NOMO-1 treated with DMSO at 0.1 percent for 48 hours (cell line): ENCODE measurements at regions not wholly inside any gene's neighbourhood (a gene's known extent, or its start where the extent isn't known, plus 50 kb on each side); places are given as distances from the start of the nearest gene placed in this dataset.

ENCODE experiments used
- DNase-seq: peaks from one replicate; lab custom pipeline; 2025; ENCODE audit not compliant: unreplicated experiment; lab: John Stamatoyannopoulos, UW

- DNase-seq = no peak
Observed at GRCh38 chr18:42137693-42138375, 182.8 kb downstream of the PIK3C3 start.

DNA sequence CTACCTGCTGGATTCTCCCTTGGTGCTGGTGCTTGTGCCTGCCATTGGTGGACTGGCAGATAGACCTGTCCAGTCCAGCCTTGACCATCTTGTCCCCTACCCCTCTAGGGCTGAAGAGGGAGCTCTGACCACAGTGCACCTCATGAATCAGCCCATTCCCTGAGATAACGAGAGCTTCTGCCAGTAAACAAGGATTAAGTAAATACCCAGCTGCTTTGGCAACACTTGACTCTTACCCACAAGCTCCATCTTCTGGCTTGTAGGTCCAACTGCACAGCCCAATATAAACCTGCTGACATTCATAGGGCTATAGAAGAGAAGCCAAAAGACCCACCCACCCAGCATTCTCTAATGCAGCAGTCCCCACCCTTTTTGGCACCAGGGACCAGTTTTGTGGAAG is 186.4 kb downstream of the PIK3C3 start:
- no peak for DNase-seq

GRCh38 chr18:42155024-42155423 is 200.0 kb downstream of the PIK3C3 start:
- DNase-seq = no peak

DNA sequence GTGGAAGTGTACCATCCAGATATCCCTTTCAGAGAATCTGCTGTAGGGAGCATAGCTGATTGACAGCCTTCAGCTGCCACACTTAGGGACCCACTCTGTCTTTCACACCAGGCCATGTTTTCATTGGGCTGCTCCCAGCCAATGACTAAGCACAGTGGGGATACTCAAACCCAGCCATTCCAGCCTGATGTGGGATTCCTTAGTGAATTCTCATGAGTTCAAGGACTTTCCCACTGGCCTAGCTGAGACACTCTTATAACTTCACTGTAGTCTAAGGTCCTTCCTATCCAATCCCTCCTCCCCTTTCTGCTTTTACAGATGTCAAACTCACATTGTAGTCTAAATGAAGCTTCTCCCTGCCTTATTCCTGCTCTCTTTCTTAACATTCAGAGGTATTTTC is 201.2 kb downstream of the PIK3C3 start:
- no peak for DNase-seq

DNA sequence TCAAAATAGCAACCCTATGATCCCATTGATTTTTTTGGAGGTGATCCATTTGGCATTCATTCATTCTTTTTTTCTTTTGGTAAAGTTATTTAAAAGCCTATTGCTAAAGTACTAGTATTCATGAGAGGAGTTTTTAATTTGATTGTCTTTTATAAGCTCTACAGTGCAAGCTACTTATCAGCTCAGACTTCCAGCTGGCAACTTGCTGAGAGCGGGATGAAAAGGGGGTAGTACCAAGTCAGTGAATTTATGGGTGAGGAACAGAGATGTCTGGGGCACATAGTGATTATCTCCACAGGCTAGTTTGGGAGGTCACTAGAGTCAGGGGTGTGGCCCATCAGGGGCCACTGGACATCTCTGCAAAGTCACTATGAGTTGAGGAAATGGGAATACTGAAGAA is 202.4 kb downstream of the PIK3C3 start:
- DNase-seq = no peak

DNA sequence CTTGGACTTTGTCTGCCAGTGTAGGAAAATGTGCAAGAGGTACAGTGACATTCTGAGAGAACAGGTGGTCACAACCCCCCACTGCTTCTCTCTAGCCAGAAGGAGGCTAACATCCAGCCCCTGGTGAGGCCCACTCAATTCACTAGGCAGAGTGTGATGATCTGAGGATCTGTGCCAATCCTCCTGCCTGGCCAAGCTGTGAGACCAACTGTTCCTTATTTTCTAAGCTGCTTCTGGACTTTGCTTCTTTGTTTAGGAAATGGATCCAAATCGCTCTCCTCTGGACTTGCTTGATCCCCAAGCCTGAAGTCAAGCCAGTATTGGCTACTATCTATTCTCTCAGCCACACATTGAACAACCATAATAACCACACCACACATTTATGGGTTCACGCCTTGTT is 202.8 kb downstream of the PIK3C3 start:
- no peak for DNase-seq

GRCh38 chr18:42159146-42159545 is 204.1 kb downstream of the PIK3C3 start:
- no peak for DNase-seq

DNA sequence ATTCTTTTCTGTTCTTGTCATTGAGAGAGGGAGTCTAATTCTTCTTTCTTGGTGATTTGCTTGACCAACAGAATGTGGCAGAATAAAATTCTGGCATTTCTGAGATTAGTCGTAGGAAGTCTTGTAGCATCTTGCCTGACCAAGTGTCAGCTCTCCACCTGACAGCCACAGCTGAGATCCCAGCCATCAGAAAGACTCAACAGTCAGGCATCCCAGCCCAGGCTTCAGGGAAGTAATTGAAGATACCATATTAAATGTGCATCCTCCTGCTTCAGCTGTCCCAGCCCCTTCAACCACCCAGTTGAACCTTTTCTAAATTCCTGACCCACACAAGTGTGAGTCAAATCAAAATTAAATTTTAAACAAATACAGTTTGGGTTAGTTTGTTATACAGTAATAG is 208.3 kb downstream of the PIK3C3 start:
- no peak for DNase-seq

GRCh38 chr18:42164556-42164955 is 209.5 kb downstream of the PIK3C3 start:
- DNase-seq = no peak

DNA sequence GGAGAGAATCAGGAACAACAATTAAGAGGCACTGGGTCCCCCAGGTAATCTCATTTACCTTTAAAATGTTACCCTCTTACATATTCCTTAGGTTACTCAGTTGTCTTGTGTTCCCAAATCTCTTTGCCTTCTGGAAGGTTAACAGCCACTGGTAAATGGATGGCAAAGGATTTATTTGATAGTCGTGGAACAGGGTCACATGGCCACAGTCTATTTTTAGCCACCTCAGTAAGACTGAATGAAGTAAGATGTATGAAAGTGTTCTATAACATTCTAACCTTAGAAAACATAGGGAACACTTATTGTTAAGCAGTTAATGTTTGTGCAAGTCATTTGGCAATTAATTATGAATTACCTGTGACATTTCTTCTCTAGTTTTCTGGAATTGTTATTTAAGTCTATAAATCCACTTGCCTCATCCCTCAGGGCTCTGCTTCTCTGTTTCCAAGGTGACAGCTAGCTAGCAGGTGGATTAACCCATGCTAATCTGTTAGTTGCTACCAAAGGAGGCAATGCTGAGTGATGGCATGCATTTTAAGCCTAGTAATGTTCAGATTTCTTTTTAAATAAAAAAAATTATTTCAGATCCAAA is 211.0 kb downstream of the PIK3C3 start:
- no peak for DNase-seq

GRCh38 chr18:42168487-42168886 is 213.5 kb downstream of the PIK3C3 start:
- no peak for DNase-seq

GRCh38 chr18:42168907-42169306 is 213.9 kb downstream of the PIK3C3 start:
- DNase-seq = no peak

- peak; percentile 72 for DNase-seq
Observed at GRCh38 chr18:42174909-42175308, 219.9 kb downstream of the PIK3C3 start.

GRCh38 chr18:42176599-42176998 is 221.6 kb downstream of the PIK3C3 start:
- DNase-seq = no peak

- no peak for DNase-seq
Observed at GRCh38 chr18:42177390-42177789, 222.4 kb downstream of the PIK3C3 start.

DNA sequence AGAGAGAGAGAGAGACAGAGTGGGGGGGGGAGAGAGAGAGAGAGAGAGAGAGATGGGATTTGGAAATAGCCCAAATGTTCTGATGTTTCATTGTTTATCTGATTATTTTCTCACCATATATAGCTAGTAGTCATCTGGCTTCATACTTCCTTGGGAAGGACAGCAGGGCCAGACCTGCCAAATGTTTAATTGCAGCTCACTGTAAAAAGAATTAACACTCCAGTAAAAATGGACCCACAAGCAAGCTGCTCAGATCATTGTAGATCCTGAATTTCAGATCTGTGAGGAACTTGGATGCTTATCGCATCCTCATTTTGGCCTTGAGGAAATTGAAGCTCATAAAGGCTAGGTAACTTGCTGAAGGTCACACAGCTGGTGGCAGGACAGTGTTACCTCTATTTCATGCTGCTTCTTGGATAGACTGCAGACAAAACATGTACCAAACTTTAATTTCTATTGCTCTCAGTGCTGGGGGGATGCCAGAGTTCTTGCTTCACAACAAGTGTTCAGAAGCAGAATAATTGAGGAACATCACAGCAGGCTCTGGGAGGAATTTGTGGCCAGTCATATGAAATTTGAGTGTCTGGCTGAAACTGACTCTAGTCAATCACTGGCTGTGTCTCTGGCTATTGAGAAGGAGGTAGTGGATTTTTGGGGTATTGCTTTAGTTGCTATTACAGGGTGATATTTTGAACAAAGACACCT is 223.5 kb downstream of the PIK3C3 start:
- no peak for DNase-seq

DNA sequence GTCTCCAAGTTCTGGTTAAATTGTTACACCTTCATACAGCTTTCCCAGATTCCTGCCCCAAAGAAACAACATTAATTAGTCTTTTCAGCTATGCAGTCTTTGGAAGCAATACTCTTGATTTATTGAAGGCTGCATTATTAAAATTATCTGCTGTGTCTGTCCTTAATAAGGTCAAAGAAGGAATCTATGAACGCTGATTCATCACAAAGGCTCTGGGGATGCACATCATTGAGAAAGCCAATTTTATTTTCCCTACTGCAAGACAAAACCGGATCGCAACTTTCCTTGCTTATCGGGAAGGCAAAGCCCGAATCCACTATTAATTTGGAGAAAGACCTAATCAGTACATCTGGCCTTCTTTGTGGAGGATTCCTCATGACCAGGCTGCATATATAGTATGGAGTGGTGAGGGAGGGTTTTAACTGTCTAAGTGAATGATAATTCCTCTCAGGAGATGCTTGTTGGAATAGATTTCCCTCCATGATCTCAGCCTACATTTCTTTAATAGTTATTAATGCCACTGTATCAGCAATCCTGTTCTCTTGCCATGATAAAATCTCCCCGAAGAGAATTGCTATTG is 224.6 kb downstream of the PIK3C3 start:
- DNase-seq = no peak

- no peak for DNase-seq
Observed at GRCh38 chr18:42181474-42181873, 226.4 kb downstream of the PIK3C3 start.

GRCh38 chr18:42182728-42183700 is 228.0 kb downstream of the PIK3C3 start:
- DNase-seq = no peak

DNA sequence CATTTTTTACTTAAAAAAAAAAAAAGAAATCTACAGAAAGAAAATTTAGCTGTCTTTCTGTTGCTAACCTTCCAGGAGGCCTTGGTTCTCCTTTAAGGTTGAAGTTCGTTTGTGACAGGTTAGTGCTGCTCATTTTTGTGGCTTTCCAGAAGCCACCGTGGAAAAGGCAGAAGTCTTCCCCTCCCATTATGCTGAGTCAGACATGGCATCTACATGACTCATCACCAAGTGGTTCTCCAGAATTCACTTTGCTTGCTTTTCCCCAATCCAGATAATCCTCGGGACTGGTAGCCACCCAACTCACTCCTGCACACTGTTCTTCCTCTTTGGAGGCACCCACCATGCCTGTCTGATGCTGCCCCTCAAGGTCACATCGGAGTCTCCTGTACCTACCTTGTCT is 228.7 kb downstream of the PIK3C3 start:
- DNase-seq = no peak
